ENCODE measurements at regions not wholly inside any gene's neighbourhood (a gene's known extent, or its start where the extent isn't known, plus 50 kb on each side); places are given as distances from the start of the nearest gene placed in this dataset.

- TF ChIP-seq, protein P1, sequence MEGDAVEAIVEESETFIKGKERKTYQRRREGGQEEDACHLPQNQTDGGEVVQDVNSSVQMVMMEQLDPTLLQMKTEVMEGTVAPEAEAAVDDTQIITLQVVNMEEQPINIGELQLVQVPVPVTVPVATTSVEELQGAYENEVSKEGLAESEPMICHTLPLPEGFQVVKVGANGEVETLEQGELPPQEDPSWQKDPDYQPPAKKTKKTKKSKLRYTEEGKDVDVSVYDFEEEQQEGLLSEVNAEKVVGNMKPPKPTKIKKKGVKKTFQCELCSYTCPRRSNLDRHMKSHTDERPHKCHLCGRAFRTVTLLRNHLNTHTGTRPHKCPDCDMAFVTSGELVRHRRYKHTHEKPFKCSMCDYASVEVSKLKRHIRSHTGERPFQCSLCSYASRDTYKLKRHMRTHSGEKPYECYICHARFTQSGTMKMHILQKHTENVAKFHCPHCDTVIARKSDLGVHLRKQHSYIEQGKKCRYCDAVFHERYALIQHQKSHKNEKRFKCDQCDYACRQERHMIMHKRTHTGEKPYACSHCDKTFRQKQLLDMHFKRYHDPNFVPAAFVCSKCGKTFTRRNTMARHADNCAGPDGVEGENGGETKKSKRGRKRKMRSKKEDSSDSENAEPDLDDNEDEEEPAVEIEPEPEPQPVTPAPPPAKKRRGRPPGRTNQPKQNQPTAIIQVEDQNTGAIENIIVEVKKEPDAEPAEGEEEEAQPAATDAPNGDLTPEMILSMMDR (conservative IDR thresholded peaks at IDR 0.05 in 1 of 2, IDR thresholded peaks at IDR 0.05 in 1 of 2; ENCODE audit: low read depth in 1 of 2, low read length in 2 of 2), result no peak
- TF ChIP-seq EZH2 (IDR thresholded peaks at IDR 0.05; ENCODE audit: low read length, missing control alignments), result no peak
Measured at GRCh38 chr12:42945927-42946326, 356.4 kb upstream of the PRICKLE1 start.

Measured in fibroblast of lung (primary cell).